Liver (tissue), 7 donors: ENCODE measurements at regions not wholly inside any gene's neighbourhood (a gene's known extent, or its start where the extent isn't known, plus 50 kb on each side); places are given as distances from the start of the nearest gene placed in this dataset.

ENCODE experiments used
- DNase-seq: peaks from one replicate; pipeline ENCODE4 v3.0.0-alpha.2; 2017; ENCODE audit warnings: low spot score
- H3K27ac ChIP-seq, 2 donors: one replicate each; pipeline ENCODE4 v1.7.0; 2013; ENCODE audit warnings: inconsistent platforms in 2 of 2, low read length in 2 of 2, control low read depth in 1 of 2, low read depth in 1 of 2, mild to moderate bottlenecking in 1 of 2
- H3K27me3 ChIP-seq, 4 donors: one replicate each; pipeline versions ENCODE4 v1.6.1 to v1.7.0; 2013; ENCODE audit warnings: low read length in 3 of 4, inconsistent platforms in 1 of 4, mild to moderate bottlenecking in 1 of 4, moderate library complexity in 1 of 4; ENCODE audit not compliant: control insufficient read depth in 4 of 4, insufficient read depth in 4 of 4
- H3K36me3 ChIP-seq, 4 donors: one replicate each; pipeline versions ENCODE4 v1.6.1 to v1.7.0; 2013; ENCODE audit warnings: low read length in 3 of 4, mild to moderate bottlenecking in 3 of 4, low read depth in 1 of 4, moderate library complexity in 1 of 4; ENCODE audit not compliant: control insufficient read depth in 4 of 4, insufficient read depth in 3 of 4
- H3K4me1 ChIP-seq, 4 donors: one replicate each; pipeline versions ENCODE4 v1.6.1 to v1.7.0; 2013; ENCODE audit warnings: low read length in 3 of 4, mild to moderate bottlenecking in 3 of 4, moderate library complexity in 1 of 4; ENCODE audit not compliant: control insufficient read depth in 4 of 4, insufficient read depth in 4 of 4
- H3K4me3 ChIP-seq, 3 donors: one replicate each; pipeline versions ENCODE4 v1.6.1 to v1.7.0; 2013; ENCODE audit warnings: low read length in 3 of 3, control low read depth in 1 of 3, low read depth in 1 of 3, mild to moderate bottlenecking in 1 of 3
- H3K9ac ChIP-seq, 2 donors: one replicate each; pipeline ENCODE4 v1.7.0; 2013; ENCODE audit warnings: low read length in 2 of 2, mild to moderate bottlenecking in 2 of 2, moderate library complexity in 2 of 2, control low read depth in 1 of 2, low read depth in 1 of 2
- H3K9me3 ChIP-seq, 4 donors: one replicate each; pipeline versions ENCODE4 v1.6.1 to v1.7.0; 2013; ENCODE audit warnings: low read length in 3 of 4; ENCODE audit not compliant: control insufficient read depth in 4 of 4
- EGR1 ChIP-seq, 2 donors: IDR thresholded peaks; 2 replicates each; pipeline ENCODE4 v1.6.1; 2016 to 2018; ENCODE audit warnings: antibody characterized with exemption in 2 of 2, low read depth in 2 of 2
- FOXA1 ChIP-seq: IDR thresholded peaks from 2 replicates; pipeline ENCODE4 v1.6.1; 2016; ENCODE audit warnings: antibody characterized with exemption
- FOXA2 ChIP-seq: IDR thresholded peaks from 2 replicates; pipeline ENCODE4 v1.6.1; 2016; ENCODE audit warnings: antibody characterized with exemption
- GABPA ChIP-seq, 2 donors: IDR thresholded peaks in 1 of 2; conservative IDR thresholded peaks in 1 of 2; 2 replicates each; pipeline ENCODE4 v1.6.1; 2016; ENCODE audit warnings: antibody characterized with exemption in 2 of 2, mild to moderate bottlenecking in 1 of 2, moderate library complexity in 1 of 2
- HNF4G ChIP-seq: IDR thresholded peaks from 2 replicates; pipeline ENCODE4 v1.6.1; 2016; ENCODE audit warnings: antibody characterized with exemption
- JUND ChIP-seq, 2 donors: IDR thresholded peaks; 2 replicates each; pipeline ENCODE4 v1.6.1; 2016; ENCODE audit warnings: antibody characterized with exemption in 2 of 2
- MAX ChIP-seq: IDR thresholded peaks from 2 replicates; pipeline ENCODE4 v1.6.1; 2016; ENCODE audit warnings: antibody characterized with exemption
- NR2F2 ChIP-seq: IDR thresholded peaks from 2 replicates; pipeline ENCODE4 v1.6.1; 2016; ENCODE audit warnings: antibody characterized with exemption
- RAD21 ChIP-seq, 2 donors: IDR thresholded peaks; 2 replicates each; pipeline ENCODE4 v1.6.1; 2016; ENCODE audit warnings: antibody characterized with exemption in 2 of 2, mild to moderate bottlenecking in 2 of 2
- REST ChIP-seq: IDR thresholded peaks from 2 replicates; pipeline ENCODE4 v1.6.1; 2016; ENCODE audit warnings: antibody characterized with exemption, mild to moderate bottlenecking
- RXRA ChIP-seq, 2 donors: IDR thresholded peaks; 2 replicates each; pipeline ENCODE4 v1.6.1; 2017 to 2018; ENCODE audit warnings: antibody characterized with exemption in 2 of 2, mild to moderate bottlenecking in 1 of 2
- TAF1 ChIP-seq: conservative IDR thresholded peaks from 2 replicates; pipeline ENCODE4 v1.6.1; 2016; ENCODE audit warnings: antibody characterized with exemption, mild to moderate bottlenecking
- YY1 ChIP-seq: IDR thresholded peaks from 2 replicates; pipeline ENCODE4 v1.6.1; 2016; ENCODE audit warnings: antibody characterized with exemption, mild to moderate bottlenecking
- WGBS: extraction: QIAGEN DNeasy Blood & Tissue Kit; methylation state at CpG from one replicate; pipeline ENCODE4 v1.1.7; 2013; 5-methylcytosine and 5-hydroxymethylcytosine counted together
- TF ChIP-seq, protein P1 (sequence below): IDR thresholded peaks from 2 replicates; pipeline ENCODE4 v1.6.1; 2016; ENCODE audit warnings: antibody characterized with exemption
- TF ChIP-seq, protein P2 (sequence below): IDR thresholded peaks from 2 replicates; pipeline ENCODE4 v1.6.1; 2016; ENCODE audit warnings: antibody characterized with exemption
- donor health status: healthy.
- donor health status: healthy.
- donor health status: healthy.
- donor health status: healthy.

- TF ChIP-seq, protein P1, sequence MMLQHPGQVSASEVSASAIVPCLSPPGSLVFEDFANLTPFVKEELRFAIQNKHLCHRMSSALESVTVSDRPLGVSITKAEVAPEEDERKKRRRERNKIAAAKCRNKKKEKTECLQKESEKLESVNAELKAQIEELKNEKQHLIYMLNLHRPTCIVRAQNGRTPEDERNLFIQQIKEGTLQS: no peak
These were observed 251.2 kb upstream of the RORB start (continued) for GRCh38 chr9:74245866-74246497.

DNA sequence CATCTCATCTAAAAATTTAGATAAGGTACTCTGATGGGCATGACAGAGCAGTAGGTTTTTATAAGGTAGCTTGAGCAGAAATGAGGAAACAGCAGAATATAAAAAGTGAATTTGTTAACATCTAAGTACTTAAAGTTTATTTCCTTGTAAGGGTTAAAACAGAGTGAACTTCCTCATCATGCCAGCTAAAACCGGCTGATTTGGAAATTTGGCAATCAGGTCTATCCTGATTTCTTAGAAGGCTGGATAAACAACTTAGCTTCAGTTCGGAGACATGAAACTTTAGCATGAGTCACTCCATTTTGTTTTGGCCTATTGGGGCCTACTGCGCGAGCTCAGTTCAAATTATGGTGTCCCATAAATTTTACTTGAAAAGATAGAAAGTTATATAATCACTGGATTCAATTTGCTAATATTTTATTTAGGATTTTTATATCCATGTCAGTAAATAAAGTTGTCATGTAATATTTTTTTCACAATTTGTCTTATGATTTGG, 241.6 kb upstream of the RORB start:
- Histone ChIP-seq H3K9me3 (no peaks in the 10 kb centered on the region), H3K27ac (no peak overlapping the region), H3K9ac (no peak overlapping the region), H3K36me3 (no peaks in the 10 kb centered on the region), H3K4me1 (no peaks in the 10 kb centered on the region), H3K4me3 (no peak overlapping the region), H3K27me3 (no peaks in the 10 kb centered on the region)
- no peak for TF ChIP-seq REST
- no peak for TF ChIP-seq HNF4G
- no peak for TF ChIP-seq EGR1 (IDR thresholded peaks at IDR 0.05; ENCODE audit: low read depth in 2 of 2)
- no peak for TF ChIP-seq RXRA (IDR thresholded peaks at IDR 0.05)
- no peak for TF ChIP-seq YY1
- TF ChIP-seq TAF1: no peak
- no peak for TF ChIP-seq JUND (IDR thresholded peaks at IDR 0.05)
- TF ChIP-seq NR2F2: no peak
- no peak for TF ChIP-seq GABPA (IDR thresholded peaks at IDR 0.05 in 1 of 2, conservative IDR thresholded peaks at IDR 0.05 in 1 of 2)
- no peak for TF ChIP-seq FOXA1
- TF ChIP-seq MAX: no peak
- TF ChIP-seq, protein P2, sequence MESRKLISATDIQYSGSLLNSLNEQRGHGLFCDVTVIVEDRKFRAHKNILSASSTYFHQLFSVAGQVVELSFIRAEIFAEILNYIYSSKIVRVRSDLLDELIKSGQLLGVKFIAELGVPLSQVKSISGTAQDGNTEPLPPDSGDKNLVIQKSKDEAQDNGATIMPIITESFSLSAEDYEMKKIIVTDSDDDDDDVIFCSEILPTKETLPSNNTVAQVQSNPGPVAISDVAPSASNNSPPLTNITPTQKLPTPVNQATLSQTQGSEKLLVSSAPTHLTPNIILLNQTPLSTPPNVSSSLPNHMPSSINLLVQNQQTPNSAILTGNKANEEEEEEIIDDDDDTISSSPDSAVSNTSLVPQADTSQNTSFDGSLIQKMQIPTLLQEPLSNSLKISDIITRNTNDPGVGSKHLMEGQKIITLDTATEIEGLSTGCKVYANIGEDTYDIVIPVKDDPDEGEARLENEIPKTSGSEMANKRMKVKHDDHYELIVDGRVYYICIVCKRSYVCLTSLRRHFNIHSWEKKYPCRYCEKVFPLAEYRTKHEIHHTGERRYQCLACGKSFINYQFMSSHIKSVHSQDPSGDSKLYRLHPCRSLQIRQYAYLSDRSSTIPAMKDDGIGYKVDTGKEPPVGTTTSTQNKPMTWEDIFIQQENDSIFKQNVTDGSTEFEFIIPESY: no peak
- TF ChIP-seq RAD21 (IDR thresholded peaks at IDR 0.05): no peak
- WGBS: 65% methylated on average over 4 of the region's 4 CpGs
- DNase-seq: no peak

DNA sequence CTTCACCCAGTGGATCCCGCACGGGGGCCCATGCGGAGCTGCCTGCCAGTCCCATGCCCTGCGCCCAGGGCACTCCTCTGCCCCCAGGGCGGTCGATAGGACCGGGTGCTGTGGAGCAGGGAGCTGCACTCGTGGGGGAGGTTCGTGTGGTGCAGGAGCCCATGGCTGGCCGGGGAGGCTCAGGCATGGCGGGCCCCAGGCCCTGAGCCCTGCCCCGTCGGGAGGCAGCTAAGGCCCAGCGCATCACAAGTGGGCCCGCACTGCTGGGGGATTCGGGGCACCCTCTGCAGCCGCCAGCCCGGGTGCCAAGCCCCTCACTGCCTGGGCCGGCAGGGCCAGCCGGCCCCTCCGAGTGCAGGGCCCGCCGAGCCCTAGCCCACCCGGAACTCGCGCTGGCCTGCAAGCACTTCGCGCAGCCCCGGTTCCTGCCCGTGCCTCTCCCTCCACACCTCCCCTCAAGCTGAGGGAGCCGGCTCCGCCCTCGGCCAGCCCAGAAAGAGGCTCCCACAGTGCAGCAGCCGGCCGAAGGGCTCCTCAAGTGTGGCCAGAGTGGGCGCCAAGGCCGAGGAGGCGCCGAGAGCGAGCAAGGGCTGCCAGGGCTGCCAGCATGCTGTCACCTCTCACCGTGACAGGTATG, 221.1 kb upstream of the RORB start:
- H3K4me1 ChIP-seq: no peaks in the 10 kb centered on the region
- no peaks in the 10 kb centered on the region for H3K27me3 ChIP-seq
- no peak for DNase-seq
- H3K36me3 ChIP-seq: no peaks in the 10 kb centered on the region
- WGBS: 93% methylated on average over 41 of the region's 41 CpGs
- H3K9ac ChIP-seq: no peak overlapping the region
- H3K4me3 ChIP-seq: no peak overlapping the region
- H3K9me3 ChIP-seq: no peaks in the 10 kb centered on the region
- TF ChIP-seq, protein P2: no peak
- no peak for TF ChIP-seq FOXA2
- H3K27ac ChIP-seq: no peak overlapping the region
